ENCODE measurements at regions not wholly inside any gene's neighbourhood (a gene's known extent, or its start where the extent isn't known, plus 50 kb on each side); places are given as distances from the start of the nearest gene placed in this dataset.
"Not testable (repeated sequence)": the region's sequence is repeated elsewhere in the genome, so short reads cannot be mapped to it uniquely, and the experiment has no call there.

DNA sequence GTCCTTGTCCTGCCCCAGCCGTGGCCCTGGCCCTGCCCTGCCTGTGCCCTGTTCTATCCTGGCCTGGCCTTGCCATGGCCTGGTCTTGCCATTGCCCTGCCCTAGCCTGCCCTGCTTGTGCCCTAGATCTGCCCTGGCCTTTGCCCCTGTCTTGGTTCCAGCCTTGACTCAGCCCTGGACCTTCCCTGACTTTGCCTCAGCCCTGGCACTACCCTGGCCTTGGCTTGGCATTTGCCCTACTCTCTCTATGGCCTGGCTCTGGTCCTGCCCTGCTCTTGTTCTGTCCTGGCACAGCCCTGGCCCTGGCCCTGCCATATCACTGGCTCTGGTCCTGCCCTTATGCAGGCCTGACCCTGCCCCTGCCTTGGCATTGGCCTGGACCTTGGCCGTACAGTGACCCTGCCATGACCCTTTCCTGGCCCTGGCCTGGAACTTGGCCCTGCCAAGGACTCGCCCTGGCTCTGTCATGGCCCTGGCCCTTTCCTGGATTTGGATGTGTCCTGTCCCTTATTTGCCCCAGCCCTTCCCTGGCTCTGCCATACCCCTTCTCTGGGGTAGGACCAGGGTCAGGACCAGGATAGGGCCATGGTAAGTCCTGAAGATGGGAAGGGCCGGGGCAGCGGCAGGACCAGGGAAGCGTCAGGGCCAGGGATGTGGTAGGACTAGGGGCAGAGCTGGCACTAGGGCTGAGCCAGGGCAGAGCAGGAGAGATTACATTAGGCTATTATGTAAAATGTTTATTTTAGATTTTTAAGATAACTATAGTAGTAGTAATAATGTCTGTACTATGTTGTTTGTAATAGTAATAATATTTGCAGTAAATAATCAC, 254.5 kb downstream of the TP53TG3F start:
- TF ChIP-seq, protein P1, sequence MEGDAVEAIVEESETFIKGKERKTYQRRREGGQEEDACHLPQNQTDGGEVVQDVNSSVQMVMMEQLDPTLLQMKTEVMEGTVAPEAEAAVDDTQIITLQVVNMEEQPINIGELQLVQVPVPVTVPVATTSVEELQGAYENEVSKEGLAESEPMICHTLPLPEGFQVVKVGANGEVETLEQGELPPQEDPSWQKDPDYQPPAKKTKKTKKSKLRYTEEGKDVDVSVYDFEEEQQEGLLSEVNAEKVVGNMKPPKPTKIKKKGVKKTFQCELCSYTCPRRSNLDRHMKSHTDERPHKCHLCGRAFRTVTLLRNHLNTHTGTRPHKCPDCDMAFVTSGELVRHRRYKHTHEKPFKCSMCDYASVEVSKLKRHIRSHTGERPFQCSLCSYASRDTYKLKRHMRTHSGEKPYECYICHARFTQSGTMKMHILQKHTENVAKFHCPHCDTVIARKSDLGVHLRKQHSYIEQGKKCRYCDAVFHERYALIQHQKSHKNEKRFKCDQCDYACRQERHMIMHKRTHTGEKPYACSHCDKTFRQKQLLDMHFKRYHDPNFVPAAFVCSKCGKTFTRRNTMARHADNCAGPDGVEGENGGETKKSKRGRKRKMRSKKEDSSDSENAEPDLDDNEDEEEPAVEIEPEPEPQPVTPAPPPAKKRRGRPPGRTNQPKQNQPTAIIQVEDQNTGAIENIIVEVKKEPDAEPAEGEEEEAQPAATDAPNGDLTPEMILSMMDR (conservative IDR thresholded peaks at IDR 0.05), result not testable (repeated sequence)
- not testable (repeated sequence) for TF ChIP-seq ZFX (IDR thresholded peaks at IDR 0.05)

Data from C4-2B (cell line).